ACC112 (cell line): ENCODE measurements at regions not wholly inside any gene's neighbourhood (a gene's known extent, or its start where the extent isn't known, plus 50 kb on each side); places are given as distances from the start of the nearest gene placed in this dataset.

Experiments
- H2AFZ ChIP-seq: fragments of 200-600 bp; sonication (generic); one replicate; pipeline ENCODE4 v1.6.0; 2017; ENCODE audit warnings: antibody characterized with exemption, low read length; ENCODE audit not compliant: unreplicated experiment
- H3K27ac ChIP-seq: fragments of 200-600 bp; sonication (generic); 2 replicates; pipeline ENCODE4 v1.5.1; 2014; ENCODE audit warnings: low read depth, mild to moderate bottlenecking, antibody characterized with exemption, low read length, moderate library complexity
- H3K27me3 ChIP-seq: fragments of 200-600 bp; sonication (generic); 2 replicates; pipeline ENCODE4 v1.6.1; 2014; ENCODE audit warnings: mild to moderate bottlenecking, antibody characterized with exemption, low read length, moderate library complexity, mixed read lengths; ENCODE audit not compliant: insufficient read depth
- H3K36me3 ChIP-seq: fragments of 200-600 bp; sonication (generic); 2 replicates; pipeline ENCODE4 v1.6.1; 2016; ENCODE audit warnings: mild to moderate bottlenecking, antibody characterized with exemption, low read length, moderate library complexity, mixed read lengths; ENCODE audit not compliant: insufficient read depth
- H3K4me1 ChIP-seq: fragments of 200-600 bp; sonication (generic); one replicate; pipeline ENCODE4 v1.6.1; 2016; ENCODE audit warnings: low read length, mixed read lengths; ENCODE audit not compliant: insufficient read depth, unreplicated experiment, control insufficient read depth
- H3K4me3 ChIP-seq: fragments of 200-600 bp; sonication (generic); 2 replicates; pipeline ENCODE4 v1.5.1; 2014; ENCODE audit warnings: mild to moderate bottlenecking, low read depth, low read length
- H3K79me2 ChIP-seq: fragments of 200-600 bp; sonication (generic); one replicate; pipeline ENCODE4 v1.6.0; 2016; ENCODE audit warnings: low read length; ENCODE audit not compliant: control insufficient read depth, unreplicated experiment, insufficient read depth

DNA sequence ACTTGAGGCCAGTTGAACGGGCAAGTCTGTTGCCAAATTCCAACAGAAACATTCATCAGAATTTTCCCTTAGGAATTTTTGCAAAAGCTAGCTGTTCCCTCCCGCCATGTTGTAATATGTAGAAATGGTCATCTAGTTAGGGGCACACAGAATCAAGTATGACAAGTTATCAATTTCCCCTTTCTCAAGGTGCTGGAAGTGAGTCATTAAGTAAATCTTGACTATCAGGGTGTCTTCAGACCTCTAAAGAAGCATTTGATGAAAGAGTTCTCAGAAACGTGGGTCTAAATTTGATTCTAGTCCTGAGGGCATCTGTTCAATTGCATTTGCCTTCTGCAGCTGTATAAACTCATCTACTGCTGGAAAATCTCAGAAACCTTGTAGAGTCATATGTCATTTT lies 123.4 kb upstream of the FRMD4B start:
- no peaks in the 10 kb centered on the region for H3K4me1 ChIP-seq
- no peaks in the 10 kb centered on the region for H3K79me2 ChIP-seq
- no peak overlapping the region for H3K27ac ChIP-seq
- no peak overlapping the region for H3K4me3 ChIP-seq
- H3K27me3 ChIP-seq: peaks cover 43% of the 10 kb centered on the region
- no peaks in the 10 kb centered on the region for H3K36me3 ChIP-seq
- H2AFZ ChIP-seq: no peak overlapping the region

DNA sequence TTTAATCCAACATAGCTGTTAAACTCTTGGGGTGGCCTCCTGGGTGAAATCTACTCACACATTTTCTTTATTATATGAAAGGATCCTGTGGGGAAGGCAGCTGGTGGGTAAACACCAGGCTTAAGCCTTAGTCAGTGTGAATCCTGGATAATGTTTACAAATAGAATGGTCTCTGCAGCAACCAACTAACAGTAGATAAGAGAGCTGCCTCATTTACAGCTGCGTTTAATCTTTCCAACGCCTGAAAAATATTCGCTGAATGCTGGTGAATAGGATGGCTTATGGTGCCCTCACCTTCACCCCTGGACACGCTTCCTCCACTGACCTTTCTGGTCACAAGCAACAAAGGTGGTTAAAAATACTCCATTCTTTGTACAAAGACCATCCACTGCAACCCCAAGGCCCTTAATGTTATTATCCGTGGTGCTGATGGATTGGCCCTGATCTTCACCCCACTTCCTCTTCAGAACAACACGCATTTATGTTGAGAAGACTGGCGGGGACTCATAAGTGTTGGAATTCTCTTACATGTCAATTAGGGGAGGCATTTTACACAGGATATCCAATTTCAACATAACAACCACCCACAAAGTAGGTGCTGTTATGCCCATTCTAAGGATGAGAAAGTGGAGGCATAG lies 120.0 kb upstream of the FRMD4B start:
- H3K27ac ChIP-seq: no peak overlapping the region
- H3K27me3 ChIP-seq: peaks cover 25% of the 10 kb centered on the region
- no peaks in the 10 kb centered on the region for H3K79me2 ChIP-seq
- H3K4me3 ChIP-seq: no peak overlapping the region
- H3K4me1 ChIP-seq: no peaks in the 10 kb centered on the region
- H2AFZ ChIP-seq: no peak overlapping the region
- no peaks in the 10 kb centered on the region for H3K36me3 ChIP-seq

DNA sequence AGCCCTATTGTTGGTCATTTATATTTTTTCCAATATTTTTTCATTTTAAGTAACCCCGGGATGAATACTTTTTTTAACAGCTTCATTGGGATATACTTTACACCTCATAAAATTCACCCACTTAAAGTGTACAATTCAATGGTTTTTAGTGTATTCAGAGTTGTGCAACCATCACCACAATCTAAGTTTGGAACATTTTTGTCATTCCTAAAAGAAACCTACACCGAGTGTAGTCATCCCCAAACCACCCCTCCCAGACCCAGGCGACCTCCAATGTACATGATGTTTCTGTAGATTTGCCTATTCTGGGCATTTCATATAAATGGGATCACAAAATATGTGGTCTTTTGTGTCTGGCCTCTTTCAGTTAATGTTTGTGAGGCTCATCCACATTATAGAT lies 118.3 kb upstream of the FRMD4B start:
- Histone ChIP-seq H3K27me3 (peaks cover 16% of the 10 kb centered on the region), H2AFZ (no peak overlapping the region), H3K79me2 (no peaks in the 10 kb centered on the region), H3K4me1 (no peaks in the 10 kb centered on the region), H3K36me3 (no peaks in the 10 kb centered on the region), H3K27ac (no peak overlapping the region), H3K4me3 (no peak overlapping the region)

DNA sequence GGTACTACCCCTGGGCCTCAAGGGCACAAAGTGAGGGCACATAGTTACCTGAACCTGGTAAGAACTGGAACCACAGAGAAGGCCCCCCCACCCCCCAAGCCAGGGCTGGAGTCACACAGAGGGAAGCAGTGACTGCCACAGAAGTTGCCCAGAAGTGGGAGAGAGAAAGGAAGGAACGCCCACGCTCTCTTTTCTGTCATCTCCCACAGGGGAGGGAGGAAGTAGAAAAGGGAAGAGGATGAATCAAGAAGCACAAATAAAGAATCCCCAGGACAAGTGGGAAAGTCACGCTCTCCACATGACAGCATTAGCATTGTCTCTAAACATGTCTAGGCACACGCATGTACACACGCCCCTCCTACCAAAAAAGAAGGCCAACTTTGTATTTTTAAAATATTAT lies 114.7 kb upstream of the FRMD4B start:
- no peaks in the 10 kb centered on the region for H3K4me1 ChIP-seq
- H2AFZ ChIP-seq: no peak overlapping the region
- no peaks in the 10 kb centered on the region for H3K36me3 ChIP-seq
- peaks cover 4% of the 10 kb centered on the region for H3K27me3 ChIP-seq
- H3K4me3 ChIP-seq: no peak overlapping the region
- H3K27ac ChIP-seq: no peak overlapping the region
- H3K79me2 ChIP-seq: no peaks in the 10 kb centered on the region

DNA sequence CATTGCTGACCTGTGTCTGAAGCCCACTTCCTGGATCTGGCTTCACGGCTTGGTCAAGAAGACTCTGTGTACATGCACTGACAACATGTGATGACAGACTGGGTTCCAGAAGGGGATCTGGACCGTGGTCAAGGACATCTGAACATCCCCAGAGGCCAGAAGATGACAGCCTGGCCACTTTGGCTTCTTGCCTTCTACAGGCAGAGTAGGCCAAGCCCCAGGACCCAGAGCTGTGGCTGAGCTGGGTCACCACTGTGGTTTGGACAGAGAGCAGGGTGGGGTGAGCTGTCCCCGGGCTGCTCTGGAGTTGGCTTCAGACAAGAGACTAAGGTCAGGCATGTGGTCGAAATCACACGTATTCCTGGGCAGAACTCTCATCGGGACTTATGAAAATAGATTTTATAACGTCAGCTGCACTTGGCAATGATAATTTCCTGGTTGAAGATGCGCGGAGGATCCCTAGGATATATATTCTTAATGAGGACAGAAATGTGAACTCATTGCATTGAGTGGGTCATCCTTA lies 114.1 kb upstream of the FRMD4B start:
- Histone ChIP-seq H3K27ac (no peak overlapping the region), H3K4me3 (no peak overlapping the region), H3K4me1 (no peaks in the 10 kb centered on the region), H3K36me3 (no peaks in the 10 kb centered on the region), H3K79me2 (no peaks in the 10 kb centered on the region), H3K27me3 (peaks cover 9% of the 10 kb centered on the region), H2AFZ (no peak overlapping the region)

DNA sequence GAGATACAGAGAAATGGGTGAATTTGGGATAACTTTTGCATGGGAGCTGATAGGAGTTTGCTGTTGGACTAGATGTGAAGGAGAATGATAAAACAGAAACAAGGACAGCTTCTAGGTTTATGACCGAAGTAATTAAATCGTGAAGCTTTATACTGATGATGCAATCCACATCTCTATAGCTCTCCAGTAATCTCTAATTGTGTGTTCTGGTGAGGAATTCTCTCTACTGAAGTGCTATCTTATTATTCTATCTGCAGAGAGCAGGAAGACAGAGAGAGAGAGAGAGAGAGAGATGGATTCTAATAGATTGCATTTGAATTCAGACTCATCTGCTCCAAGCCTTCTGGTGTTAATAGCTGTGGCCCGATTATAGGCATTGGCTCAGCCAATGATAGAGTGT lies 113.5 kb upstream of the FRMD4B start:
- peaks cover 9% of the 10 kb centered on the region for H3K27me3 ChIP-seq
- H3K27ac ChIP-seq: no peak overlapping the region
- no peaks in the 10 kb centered on the region for H3K36me3 ChIP-seq
- H2AFZ ChIP-seq: no peak overlapping the region
- no peaks in the 10 kb centered on the region for H3K4me1 ChIP-seq
- H3K4me3 ChIP-seq: no peak overlapping the region
- H3K79me2 ChIP-seq: no peaks in the 10 kb centered on the region

DNA sequence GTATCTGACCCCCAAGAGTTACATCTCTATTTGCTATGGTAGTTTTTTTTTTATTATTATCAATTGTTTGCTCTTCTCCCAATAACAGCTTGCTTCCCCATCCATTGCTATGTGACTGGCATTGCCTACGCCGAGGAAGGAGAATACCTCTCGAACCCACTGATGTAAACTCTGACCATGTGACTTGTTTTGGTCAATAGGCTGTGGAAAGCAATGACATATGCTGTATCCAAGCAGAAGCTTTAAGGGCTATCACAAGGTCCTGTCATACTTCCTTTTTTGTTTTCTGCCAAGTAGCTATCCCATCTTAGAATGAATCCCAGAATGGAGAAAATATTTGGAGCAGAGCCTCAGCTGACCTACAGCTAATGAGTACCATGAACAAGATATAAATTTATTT lies 111.0 kb upstream of the FRMD4B start:
- H3K36me3 ChIP-seq: no peaks in the 10 kb centered on the region
- no peaks in the 10 kb centered on the region for H3K79me2 ChIP-seq
- peaks cover 17% of the 10 kb centered on the region for H3K27me3 ChIP-seq
- no peak overlapping the region for H2AFZ ChIP-seq
- H3K4me3 ChIP-seq: no peak overlapping the region
- no peaks in the 10 kb centered on the region for H3K4me1 ChIP-seq
- H3K27ac ChIP-seq: no peak overlapping the region

DNA sequence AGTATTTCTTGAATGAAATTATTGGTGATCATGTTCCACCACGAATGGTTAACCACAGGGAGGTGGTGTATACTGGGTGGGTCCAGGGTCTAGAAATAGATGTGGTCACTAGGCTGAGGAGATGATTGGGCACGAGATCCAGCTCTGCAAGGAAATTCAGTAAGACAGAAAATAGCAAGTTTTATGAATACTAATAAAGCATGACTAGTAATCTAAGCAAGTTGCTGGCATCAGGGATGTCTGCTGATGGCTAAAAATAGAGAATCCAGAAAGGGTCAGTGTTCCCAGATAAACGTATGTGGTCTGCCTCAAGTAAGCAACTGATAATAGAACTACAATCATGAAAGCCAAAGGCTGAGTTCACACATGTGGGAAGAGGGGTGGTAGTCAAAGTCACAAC lies 108.3 kb upstream of the FRMD4B start:
- Histone ChIP-seq H3K27ac (no peak overlapping the region), H3K4me3 (no peak overlapping the region), H3K27me3 (peaks cover 39% of the 10 kb centered on the region), H2AFZ (no peak overlapping the region), H3K4me1 (no peaks in the 10 kb centered on the region), H3K79me2 (no peaks in the 10 kb centered on the region), H3K36me3 (no peaks in the 10 kb centered on the region)

DNA sequence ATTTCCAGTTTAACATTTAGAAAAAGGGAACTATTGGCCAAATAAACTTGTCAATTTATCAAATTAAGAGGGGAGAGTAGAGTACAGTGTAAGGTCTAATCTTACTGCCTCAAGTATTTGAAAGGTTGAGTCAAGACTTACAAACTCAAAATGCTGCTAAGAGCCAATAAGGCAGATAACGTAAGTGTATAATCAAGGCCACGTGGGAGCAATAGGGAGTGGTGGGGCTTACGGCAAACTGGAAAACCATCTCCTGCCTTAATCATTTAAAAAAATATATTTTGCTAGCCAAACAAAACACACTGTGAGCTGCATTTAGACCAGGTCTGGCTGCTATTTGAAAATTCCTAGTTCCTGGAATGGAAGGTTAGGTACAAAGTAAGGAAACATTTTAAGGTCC lies 107.3 kb upstream of the FRMD4B start:
- no peaks in the 10 kb centered on the region for H3K4me1 ChIP-seq
- H3K27ac ChIP-seq: no peak overlapping the region
- H2AFZ ChIP-seq: no peak overlapping the region
- H3K27me3 ChIP-seq: peaks cover 40% of the 10 kb centered on the region; the same call in 1 of the 2 replicates
- no peak overlapping the region for H3K4me3 ChIP-seq
- H3K36me3 ChIP-seq: no peaks in the 10 kb centered on the region
- no peaks in the 10 kb centered on the region for H3K79me2 ChIP-seq

DNA sequence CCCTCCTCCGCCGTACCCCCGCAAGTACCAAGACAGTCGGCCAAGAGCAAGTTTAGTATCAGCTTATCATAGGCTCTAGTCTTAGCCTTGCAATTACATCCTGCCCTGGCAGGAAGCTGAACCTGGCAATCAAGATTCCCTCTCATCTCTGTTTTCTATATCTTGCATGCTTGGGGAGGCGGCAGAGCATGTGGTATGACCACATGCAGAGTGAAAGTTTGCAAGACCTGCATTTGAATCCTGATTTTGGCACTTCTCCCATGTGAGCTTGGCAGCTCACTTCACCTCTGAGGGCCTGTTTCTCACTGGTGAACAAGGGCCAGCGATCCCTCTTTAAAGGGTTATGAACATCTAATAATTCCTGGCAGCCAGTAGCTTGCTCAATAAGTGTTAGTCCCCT lies 106.1 kb upstream of the FRMD4B start:
- Histone ChIP-seq H3K79me2 (no peaks in the 10 kb centered on the region), H3K27ac (no peak overlapping the region), H3K4me1 (no peaks in the 10 kb centered on the region), H2AFZ (no peak overlapping the region), H3K27me3 (peaks cover 43% of the 10 kb centered on the region), H3K4me3 (no peak overlapping the region), H3K36me3 (no peaks in the 10 kb centered on the region)

DNA sequence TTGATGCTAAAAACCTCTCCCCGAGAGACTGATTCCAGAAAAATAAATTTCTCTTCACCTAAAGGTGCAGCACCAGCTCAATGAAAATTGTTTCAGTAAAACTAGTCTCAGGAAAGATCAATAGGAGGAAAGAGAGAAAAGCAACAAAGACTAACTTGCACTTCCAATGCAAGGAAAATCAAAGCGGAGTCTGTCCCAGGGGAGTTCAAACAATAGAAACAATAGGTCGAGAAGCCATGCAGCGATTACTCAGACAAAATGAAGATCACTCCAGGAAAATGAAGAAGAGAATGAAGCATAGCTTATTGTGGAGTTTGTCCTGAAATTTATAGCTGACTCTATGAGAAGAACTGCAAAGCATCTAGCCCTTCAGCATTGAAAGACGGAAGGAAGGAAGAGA lies 105.1 kb upstream of the FRMD4B start:
- H3K36me3 ChIP-seq: no peaks in the 10 kb centered on the region
- no peaks in the 10 kb centered on the region for H3K4me1 ChIP-seq
- H3K27me3 ChIP-seq: peaks cover 49% of the 10 kb centered on the region
- H3K4me3 ChIP-seq: no peak overlapping the region
- no peak overlapping the region for H3K27ac ChIP-seq
- no peaks in the 10 kb centered on the region for H3K79me2 ChIP-seq
- no peak overlapping the region for H2AFZ ChIP-seq
